ENCODE measurements at regions not wholly inside any gene's neighbourhood (a gene's known extent, or its start where the extent isn't known, plus 50 kb on each side); places are given as distances from the start of the nearest gene placed in this dataset.
A peak's percentile ranks its signal among the peaks of the same experiment; 100 is the strongest.

DNA sequence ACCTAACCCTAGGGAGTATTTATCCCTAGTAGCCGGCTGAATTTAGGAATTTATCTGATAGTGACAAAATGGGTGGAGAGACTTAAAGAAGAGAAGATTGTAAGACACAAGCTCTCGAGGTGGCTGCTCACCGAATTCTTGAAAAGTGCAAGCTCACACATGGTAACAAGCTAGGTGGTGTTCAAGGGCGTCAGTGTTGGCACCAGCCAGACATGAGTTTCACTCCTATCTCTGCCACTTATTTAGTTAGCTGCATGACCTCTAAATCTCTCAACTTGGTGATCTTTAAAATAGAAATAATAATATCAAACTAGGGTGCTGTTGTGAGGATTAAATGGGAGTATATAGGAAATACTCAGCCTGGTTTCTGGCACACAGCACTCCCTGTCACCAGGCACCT, 102.6 kb upstream of the APCDD1 start:
- CTCF ChIA-PET: no interaction called here
- Mint-ChIP-seq H3K9me3 (ENCODE audit: unreplicated experiment) (no peaks in the 10 kb centered on the region), H3K4me3 (ENCODE audit: unreplicated experiment) (no peak overlapping the region), H3K4me1 (ENCODE audit: insufficient read depth, unreplicated experiment) (peaks cover 8% of the 10 kb centered on the region), H3K36me3 (ENCODE audit: insufficient read depth, unreplicated experiment) (no peaks in the 10 kb centered on the region), H3K27ac (ENCODE audit: low read depth, unreplicated experiment) (no peak overlapping the region), H3K27me3 (ENCODE audit: insufficient read depth, unreplicated experiment) (no peaks in the 10 kb centered on the region)
- TF ChIP-seq, protein P1, sequence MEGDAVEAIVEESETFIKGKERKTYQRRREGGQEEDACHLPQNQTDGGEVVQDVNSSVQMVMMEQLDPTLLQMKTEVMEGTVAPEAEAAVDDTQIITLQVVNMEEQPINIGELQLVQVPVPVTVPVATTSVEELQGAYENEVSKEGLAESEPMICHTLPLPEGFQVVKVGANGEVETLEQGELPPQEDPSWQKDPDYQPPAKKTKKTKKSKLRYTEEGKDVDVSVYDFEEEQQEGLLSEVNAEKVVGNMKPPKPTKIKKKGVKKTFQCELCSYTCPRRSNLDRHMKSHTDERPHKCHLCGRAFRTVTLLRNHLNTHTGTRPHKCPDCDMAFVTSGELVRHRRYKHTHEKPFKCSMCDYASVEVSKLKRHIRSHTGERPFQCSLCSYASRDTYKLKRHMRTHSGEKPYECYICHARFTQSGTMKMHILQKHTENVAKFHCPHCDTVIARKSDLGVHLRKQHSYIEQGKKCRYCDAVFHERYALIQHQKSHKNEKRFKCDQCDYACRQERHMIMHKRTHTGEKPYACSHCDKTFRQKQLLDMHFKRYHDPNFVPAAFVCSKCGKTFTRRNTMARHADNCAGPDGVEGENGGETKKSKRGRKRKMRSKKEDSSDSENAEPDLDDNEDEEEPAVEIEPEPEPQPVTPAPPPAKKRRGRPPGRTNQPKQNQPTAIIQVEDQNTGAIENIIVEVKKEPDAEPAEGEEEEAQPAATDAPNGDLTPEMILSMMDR (IDR thresholded peaks at IDR 0.05; ENCODE audit: unreplicated experiment): no peak
- intact Hi-C loops (cut with micrococcal nuclease): no loop called here
- BruUV-seq (replicated peaks): no TSS peak
- POLR2A ChIA-PET: no interaction called here
- DNase-seq (ENCODE audit: unreplicated experiment): no peak

DNA sequence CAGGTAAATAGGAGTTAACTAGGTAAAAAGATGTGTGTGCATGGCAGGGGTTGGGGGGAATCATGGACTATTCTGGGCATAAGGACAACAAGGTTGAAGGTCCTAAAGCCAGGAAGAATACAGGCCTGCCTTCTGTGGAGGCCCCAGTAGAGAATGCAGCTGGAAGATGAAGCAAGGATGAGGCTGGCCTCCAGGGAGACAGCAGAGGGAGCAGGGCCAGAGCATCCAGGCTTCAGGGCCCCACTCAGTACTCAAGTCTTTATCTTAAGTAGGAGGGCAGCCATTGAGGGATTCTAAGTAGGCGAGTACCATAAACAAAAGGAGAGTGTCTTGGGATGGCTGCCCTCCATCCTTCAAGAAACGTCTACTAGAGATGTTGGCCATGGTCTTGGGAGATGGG, 101.8 kb upstream of the APCDD1 start:
- POLR2A ChIA-PET: interaction anchor here (0.9 kb wide), 1 partner anchor 63 kb away, joined by 3 read pairs; no protein-coding TSS in a partner anchor
- H3K4me3 Mint-ChIP-seq (ENCODE audit: unreplicated experiment): no peak overlapping the region
- no peak for DNase-seq (ENCODE audit: unreplicated experiment)
- CTCF ChIA-PET: interaction anchor here (0.6 kb wide), 1 partner anchor 55 kb away, joined by 3 read pairs; no protein-coding TSS in a partner anchor
- H3K9me3 Mint-ChIP-seq (ENCODE audit: unreplicated experiment): no peaks in the 10 kb centered on the region
- no peaks in the 10 kb centered on the region for H3K36me3 Mint-ChIP-seq (ENCODE audit: insufficient read depth, unreplicated experiment)
- TF ChIP-seq, protein P1 (IDR thresholded peaks at IDR 0.05; ENCODE audit: unreplicated experiment): no peak
- H3K27me3 Mint-ChIP-seq (ENCODE audit: insufficient read depth, unreplicated experiment): no peaks in the 10 kb centered on the region
- peaks cover 8% of the 10 kb centered on the region for H3K4me1 Mint-ChIP-seq (ENCODE audit: insufficient read depth, unreplicated experiment)
- intact Hi-C loops (cut with micrococcal nuclease): no loop called here
- no peak overlapping the region for H3K27ac Mint-ChIP-seq (ENCODE audit: low read depth, unreplicated experiment)
- no TSS peak for BruUV-seq (replicated peaks)

DNA sequence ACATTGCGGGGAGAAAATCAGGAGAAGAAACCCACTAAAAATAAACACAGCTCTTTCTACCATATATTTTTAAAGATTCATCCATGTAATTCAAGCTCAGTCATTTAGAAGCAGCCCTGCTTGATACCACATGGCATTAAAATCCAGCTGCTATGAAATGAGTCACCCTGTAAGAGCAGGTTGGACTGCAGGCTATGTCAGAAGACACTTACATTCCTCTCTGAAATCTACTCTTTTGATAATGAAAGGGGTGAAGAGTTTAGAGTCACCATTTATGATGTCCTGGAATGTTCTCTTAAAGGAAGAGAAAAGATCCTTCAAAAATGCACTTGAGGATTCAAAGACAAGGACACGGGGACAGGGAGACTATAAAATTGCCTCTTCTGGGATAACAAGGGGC, 100.6 kb upstream of the APCDD1 start:
- Mint-ChIP-seq H3K27me3 (ENCODE audit: insufficient read depth, unreplicated experiment) (no peaks in the 10 kb centered on the region), H3K27ac (ENCODE audit: low read depth, unreplicated experiment) (no peak overlapping the region), H3K4me1 (ENCODE audit: insufficient read depth, unreplicated experiment) (peaks cover 8% of the 10 kb centered on the region), H3K9me3 (ENCODE audit: unreplicated experiment) (no peaks in the 10 kb centered on the region), H3K36me3 (ENCODE audit: insufficient read depth, unreplicated experiment) (no peaks in the 10 kb centered on the region), H3K4me3 (ENCODE audit: unreplicated experiment) (no peak overlapping the region)
- intact Hi-C loops (cut with micrococcal nuclease): no loop called here
- POLR2A ChIA-PET: interaction anchor here (0.8 to 1.8 kb wide), 4 partner anchors 20 to 64 kb away, joined by 3 read pairs; no protein-coding TSS in a partner anchor
- no TSS peak for BruUV-seq (replicated peaks)
- TF ChIP-seq, protein P1 (IDR thresholded peaks at IDR 0.05; ENCODE audit: unreplicated experiment): no peak
- peak; percentile 25 for DNase-seq (ENCODE audit: unreplicated experiment)
- CTCF ChIA-PET: interaction anchor here (0.7 to 1.1 kb wide), 2 partner anchors 45 to 70 kb away, joined by 3 read pairs; no protein-coding TSS in a partner anchor

DNA sequence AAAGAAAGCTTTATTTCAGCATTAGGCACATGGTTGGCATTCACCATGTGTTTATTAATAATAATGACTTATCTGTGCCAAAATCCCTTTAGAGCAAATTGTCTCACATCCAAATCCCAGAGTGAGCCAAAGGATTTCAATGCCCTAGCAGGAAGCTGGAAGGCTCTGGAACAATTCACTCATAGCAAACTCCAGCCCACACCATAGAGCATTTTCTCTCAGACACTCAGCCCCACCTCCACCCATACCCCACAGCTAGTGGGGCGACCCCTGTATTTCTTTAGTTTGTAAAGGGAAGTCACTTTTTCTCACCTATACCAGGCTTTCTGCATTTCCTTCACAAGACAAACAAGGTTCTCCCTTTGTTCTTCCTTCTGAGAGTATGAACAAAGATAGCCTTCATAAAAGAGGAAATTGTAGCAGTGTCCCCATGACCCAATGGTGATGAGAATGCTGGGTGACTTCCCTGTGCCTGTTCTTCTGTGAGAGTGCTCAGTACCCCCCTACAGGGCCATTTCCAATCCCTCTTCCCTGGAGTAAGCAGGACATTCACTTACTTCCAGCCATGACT, 100.1 kb upstream of the APCDD1 start:
- POLR2A ChIA-PET: interaction anchor here (1.1 to 1.8 kb wide), 3 partner anchors 19 to 59 kb away, joined by 3 read pairs; no protein-coding TSS in a partner anchor
- intact Hi-C loops (cut with micrococcal nuclease): no loop called here

More for the DNA sequence above, 100.1 kb upstream of the APCDD1 start:
- TF ChIP-seq, protein P1 (IDR thresholded peaks at IDR 0.05; ENCODE audit: unreplicated experiment): no peak
- H3K27me3 Mint-ChIP-seq (ENCODE audit: insufficient read depth, unreplicated experiment): no peaks in the 10 kb centered on the region
- no peak overlapping the region for H3K4me3 Mint-ChIP-seq (ENCODE audit: unreplicated experiment)
- H3K36me3 Mint-ChIP-seq (ENCODE audit: insufficient read depth, unreplicated experiment): no peaks in the 10 kb centered on the region
- H3K4me1 Mint-ChIP-seq (ENCODE audit: insufficient read depth, unreplicated experiment): peaks cover 8% of the 10 kb centered on the region
- DNase-seq (ENCODE audit: unreplicated experiment): no peak
- H3K9me3 Mint-ChIP-seq (ENCODE audit: unreplicated experiment): no peaks in the 10 kb centered on the region
- BruUV-seq (replicated peaks): no TSS peak
- no peak overlapping the region for H3K27ac Mint-ChIP-seq (ENCODE audit: low read depth, unreplicated experiment)
- CTCF ChIA-PET: interaction anchor here (0.6 to 1.1 kb wide), 2 partner anchors 44 to 1711 kb away, joined by 3 read pairs; no protein-coding TSS in a partner anchor
